Thoracic aorta (tissue), 2 donors: ENCODE measurements at regions not wholly inside any gene's neighbourhood (a gene's known extent, or its start where the extent isn't known, plus 50 kb on each side); places are given as distances from the start of the nearest gene placed in this dataset.
"Not testable (repeated sequence)": the region's sequence is repeated elsewhere in the genome, so short reads cannot be mapped to it uniquely, and the experiment has no call there.

ENCODE experiments used
- ATAC-seq: fragments of 150-250 bp; one replicate; pipeline ENCODE4 v1.8.0; 2017; ENCODE audit warnings: low read depth; ENCODE audit not compliant: insufficient number of reproducible peaks, low FRiP score
- DNase-seq: peaks from one replicate; pipeline ENCODE4 v3.0.0-alpha.2; 2020; ENCODE audit warnings: low spot score
- H3K27ac ChIP-seq, 2 donors: fragments of 200-600 bp; sonication (generic); 1 replicate in 1 of 2; 2 replicates in 1 of 2; pipeline ENCODE4 v1.5.1; 2016; ENCODE audit warnings: mild to moderate bottlenecking in 2 of 2, moderate library complexity in 2 of 2
- H3K27me3 ChIP-seq: fragments of 200-600 bp; sonication (generic); replicated peaks from 2 replicates; pipeline ENCODE4 v1.6.0; 2016; ENCODE audit warnings: mild to moderate bottlenecking; ENCODE audit not compliant: insufficient read depth
- H3K36me3 ChIP-seq: fragments of 200-600 bp; sonication (generic); one replicate; pipeline ENCODE4 v1.5.1; 2016
- H3K4me1 ChIP-seq, 2 donors: fragments of 200-600 bp; sonication (generic); 1 replicate in 1 of 2; 2 replicates in 1 of 2; pipeline versions ENCODE4 v1.5.1 to v1.6.0; 2016; ENCODE audit warnings: low read depth in 2 of 2, mild to moderate bottlenecking in 1 of 2; ENCODE audit not compliant: control insufficient read depth in 1 of 2
- H3K4me3 ChIP-seq: fragments of 200-600 bp; sonication (generic); 2 replicates; pipeline ENCODE4 v1.5.1; 2016; ENCODE audit warnings: mild to moderate bottlenecking
- H3K9me3 ChIP-seq: fragments of 200-600 bp; sonication (generic); 2 replicates; pipeline ENCODE4 v1.5.1; 2016

DNA sequence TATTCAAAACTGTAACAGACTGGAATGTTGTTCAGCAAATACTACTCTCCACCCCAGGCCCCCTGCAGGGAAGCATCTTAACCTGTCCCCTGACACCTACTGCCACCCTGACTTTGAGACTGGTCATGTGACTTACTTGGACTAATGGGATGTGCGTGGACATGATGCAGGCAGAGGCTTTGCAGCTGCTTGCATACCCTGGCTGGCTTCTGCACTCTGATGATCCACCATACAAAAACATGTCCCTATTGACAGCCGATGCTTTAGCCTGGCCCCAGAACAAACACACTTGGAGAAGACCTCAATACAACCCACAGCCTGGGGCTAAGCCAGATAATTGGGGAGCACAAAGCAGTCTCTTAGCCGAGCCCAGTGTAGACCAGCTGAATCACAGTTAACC is 180.5 kb downstream of the ATP6V0E2 start:
- not testable (repeated sequence) for H3K36me3 ChIP-seq, ATAC-seq, H3K4me1 ChIP-seq, DNase-seq, H3K27me3 ChIP-seq, H3K9me3 ChIP-seq, H3K4me3 ChIP-seq, H3K27ac ChIP-seq

DNA sequence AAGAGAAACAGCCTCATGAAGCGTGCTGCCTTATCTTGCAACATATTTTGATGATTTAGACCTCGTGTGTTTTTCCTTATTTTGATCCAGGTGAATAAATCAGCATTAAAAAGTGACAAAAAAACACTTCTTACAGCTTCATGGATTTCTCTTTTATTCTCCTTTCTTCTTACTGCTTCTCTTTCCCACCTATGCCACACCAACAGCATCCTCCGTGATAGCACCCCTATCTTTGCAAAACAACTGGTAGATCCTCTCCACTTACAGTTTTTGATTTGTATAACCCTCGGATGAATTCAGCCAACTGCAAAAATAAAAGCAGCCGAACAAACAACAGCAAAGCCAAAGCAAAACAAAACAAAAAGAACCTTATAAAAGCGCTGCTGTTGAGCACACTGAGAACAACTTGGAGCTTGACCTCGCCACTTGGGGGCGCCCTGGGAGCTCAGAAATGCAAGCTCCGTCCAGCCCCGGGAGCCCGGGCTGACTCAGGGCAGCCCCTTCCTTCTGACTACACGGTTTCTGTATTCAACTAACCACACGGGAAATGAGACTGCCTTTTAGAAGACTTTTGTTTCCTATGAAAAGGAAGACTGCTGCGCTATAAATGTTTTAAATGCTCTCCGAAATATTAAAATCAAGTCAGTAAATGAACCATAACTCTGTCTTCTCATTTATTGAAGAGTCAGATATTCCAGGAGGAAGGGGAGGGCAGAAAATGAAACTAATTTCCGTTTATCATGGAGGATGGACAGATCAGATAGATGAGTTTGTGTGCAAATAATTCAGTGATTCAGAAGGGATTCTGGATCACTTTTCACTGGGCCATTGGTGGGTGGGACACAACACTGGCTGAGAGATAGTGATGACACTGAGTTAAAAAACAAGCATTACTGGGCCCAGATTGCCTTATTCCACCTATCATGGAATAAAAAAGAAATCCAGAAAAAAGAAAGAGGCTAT is 186.8 kb downstream of the ATP6V0E2 start:
- not testable (repeated sequence) for H3K4me3 ChIP-seq, H3K36me3 ChIP-seq, DNase-seq, H3K27ac ChIP-seq, H3K9me3 ChIP-seq, ATAC-seq, H3K4me1 ChIP-seq, H3K27me3 ChIP-seq

GRCh38 chr7:150063195-150063594 is 189.4 kb downstream of the ATP6V0E2 start:
- not testable (repeated sequence) for DNase-seq, ATAC-seq, H3K4me1 ChIP-seq

DNA sequence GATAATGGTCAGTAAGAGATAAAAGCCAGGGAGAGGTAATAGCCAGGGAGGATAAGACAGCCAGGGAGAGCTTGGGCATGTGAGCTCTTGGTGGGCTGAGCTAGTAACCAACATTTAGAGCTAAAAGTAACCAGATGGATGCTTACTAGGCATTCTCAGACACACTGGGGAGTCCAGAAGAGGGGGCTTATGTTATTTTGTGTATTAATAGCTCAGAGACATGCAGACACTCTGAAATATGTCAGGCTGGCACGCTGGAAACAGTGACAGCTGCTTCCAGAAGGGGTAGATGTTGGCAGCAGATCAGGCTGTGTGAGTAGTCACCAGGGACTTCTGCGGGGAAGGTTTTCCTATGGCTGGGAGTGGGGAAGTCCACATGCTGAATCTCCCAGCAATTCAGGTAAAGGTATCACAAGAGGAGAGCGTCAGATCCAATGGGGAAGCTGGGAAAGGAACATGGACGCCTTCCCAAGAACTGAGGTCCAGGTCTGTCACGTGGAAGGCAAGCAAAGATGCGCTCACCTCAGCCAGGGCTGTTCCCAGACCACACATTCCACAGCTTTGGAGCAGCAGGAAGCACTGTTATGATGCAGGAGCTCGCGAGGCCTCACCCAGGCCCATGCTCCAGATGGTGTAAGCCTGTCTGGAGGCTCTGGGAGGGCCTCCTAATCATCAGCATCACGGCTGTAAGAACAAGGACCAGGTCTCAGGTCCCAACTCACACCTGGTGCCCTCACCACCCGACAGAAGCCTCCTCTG is 196.0 kb downstream of the ATP6V0E2 start:
- H3K27ac ChIP-seq, H3K4me1 ChIP-seq, H3K9me3 ChIP-seq, H3K36me3 ChIP-seq, H3K27me3 ChIP-seq, H3K4me3 ChIP-seq, ATAC-seq, DNase-seq: not testable (repeated sequence)

More at GRCh38 chr7:150063195-150063594, 189.4 kb downstream of the ATP6V0E2 start:
- H3K27me3 ChIP-seq, H3K27ac ChIP-seq, H3K36me3 ChIP-seq, H3K4me3 ChIP-seq, H3K9me3 ChIP-seq: not testable (repeated sequence)

- not testable (repeated sequence) for DNase-seq, H3K27me3 ChIP-seq, H3K9me3 ChIP-seq, H3K27ac ChIP-seq, H3K36me3 ChIP-seq, H3K4me3 ChIP-seq, ATAC-seq, H3K4me1 ChIP-seq
Measured at GRCh38 chr7:150077543-150077942, 203.8 kb downstream of the ATP6V0E2 start.

DNA sequence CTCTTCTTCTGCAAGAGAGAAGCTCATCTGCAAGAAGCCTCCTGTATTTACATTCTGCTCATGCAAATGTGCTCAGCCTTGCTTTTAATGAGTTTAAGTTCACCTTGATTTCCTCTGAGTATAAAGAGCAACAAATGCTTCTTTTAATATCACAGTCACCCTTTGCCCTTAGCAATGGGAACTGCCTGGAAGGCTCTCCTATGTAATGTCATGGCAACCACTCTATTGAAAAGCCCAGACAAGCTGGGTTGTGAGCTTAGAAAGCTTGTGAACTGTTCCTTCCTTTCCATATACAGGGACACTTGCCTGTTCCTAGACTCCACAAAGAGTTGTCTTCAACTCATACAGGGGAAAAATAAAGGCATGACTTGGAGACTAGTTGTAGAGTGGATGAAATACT is 208.1 kb downstream of the ATP6V0E2 start:
- not testable (repeated sequence) for H3K9me3 ChIP-seq, H3K27me3 ChIP-seq, DNase-seq, H3K27ac ChIP-seq, H3K4me1 ChIP-seq, H3K36me3 ChIP-seq, H3K4me3 ChIP-seq, ATAC-seq

- DNase-seq, H3K27me3 ChIP-seq, H3K4me3 ChIP-seq, ATAC-seq, H3K36me3 ChIP-seq, H3K4me1 ChIP-seq, H3K9me3 ChIP-seq, H3K27ac ChIP-seq: not testable (repeated sequence)
Measured at GRCh38 chr7:150084724-150085123, 211.0 kb downstream of the ATP6V0E2 start.

GRCh38 chr7:150087478-150087877 is 213.7 kb downstream of the ATP6V0E2 start:
- not testable (repeated sequence) for DNase-seq, H3K4me3 ChIP-seq, H3K27me3 ChIP-seq, H3K9me3 ChIP-seq, H3K36me3 ChIP-seq, H3K4me1 ChIP-seq, ATAC-seq, H3K27ac ChIP-seq

DNA sequence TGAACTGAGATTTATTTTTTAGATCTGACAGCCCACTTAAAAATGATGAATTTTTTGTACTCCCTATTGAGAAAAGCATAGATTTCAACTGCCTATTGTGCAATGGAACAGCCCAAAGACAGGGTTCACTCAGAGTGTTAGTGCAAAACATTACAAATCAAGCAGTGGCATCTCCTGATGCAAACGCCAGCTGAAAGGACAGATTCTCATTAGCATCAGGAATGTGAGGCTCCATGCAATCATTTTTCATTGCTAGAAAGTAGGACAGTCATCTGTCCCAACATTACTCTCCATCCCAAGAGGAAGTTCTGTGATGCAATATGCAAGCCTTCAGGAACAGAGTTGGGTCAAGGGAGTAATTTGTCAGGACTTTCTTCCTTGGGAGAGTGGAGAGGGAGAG is 215.4 kb downstream of the ATP6V0E2 start:
- ATAC-seq, H3K36me3 ChIP-seq, H3K27me3 ChIP-seq, H3K9me3 ChIP-seq, H3K4me1 ChIP-seq, H3K27ac ChIP-seq, DNase-seq, H3K4me3 ChIP-seq: not testable (repeated sequence)

DNA sequence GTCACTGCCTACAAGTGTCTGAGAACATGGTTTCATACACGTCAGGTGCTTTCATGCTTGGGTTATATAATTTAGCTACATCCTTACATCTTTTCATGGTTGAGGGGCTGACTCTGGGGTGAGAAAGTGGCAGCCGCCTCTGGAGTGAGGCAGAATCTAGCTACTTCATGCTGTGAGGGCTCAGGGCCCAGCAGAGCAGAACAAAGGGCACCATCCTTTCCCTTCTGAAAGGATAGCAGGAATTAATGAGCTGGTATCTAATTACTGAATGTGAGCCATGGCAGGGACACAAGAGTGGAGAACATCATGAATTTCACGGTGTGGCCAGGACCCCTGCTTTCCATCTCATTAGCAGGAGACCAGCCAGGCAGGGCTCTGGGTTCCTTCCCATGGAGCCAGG is 217.0 kb downstream of the ATP6V0E2 start:
- not testable (repeated sequence) for H3K4me3 ChIP-seq, H3K4me1 ChIP-seq, H3K27ac ChIP-seq, H3K36me3 ChIP-seq, ATAC-seq, H3K27me3 ChIP-seq, DNase-seq, H3K9me3 ChIP-seq

DNA sequence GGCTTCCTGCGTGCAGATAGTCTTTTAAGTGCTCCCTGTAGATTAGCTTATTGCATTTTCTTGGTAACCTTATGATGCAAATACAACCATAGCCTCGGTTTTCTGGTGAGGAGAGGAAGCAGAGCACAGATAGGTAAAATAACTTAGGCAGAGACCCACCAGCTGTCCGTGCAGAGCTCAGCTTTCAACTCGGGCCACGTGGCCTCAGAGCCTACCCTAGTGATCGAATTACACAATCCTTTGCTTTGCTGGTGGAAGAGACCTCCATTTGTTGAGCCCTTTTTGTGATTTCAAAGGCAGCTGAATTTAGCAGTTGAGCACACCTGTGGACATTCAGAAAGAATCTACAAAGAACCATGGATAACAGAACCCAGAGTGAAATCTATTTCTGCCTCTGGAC is 220.1 kb downstream of the ATP6V0E2 start:
- H3K27me3 ChIP-seq, H3K36me3 ChIP-seq, H3K4me3 ChIP-seq, H3K4me1 ChIP-seq, H3K9me3 ChIP-seq, H3K27ac ChIP-seq, ATAC-seq, DNase-seq: not testable (repeated sequence)

DNA sequence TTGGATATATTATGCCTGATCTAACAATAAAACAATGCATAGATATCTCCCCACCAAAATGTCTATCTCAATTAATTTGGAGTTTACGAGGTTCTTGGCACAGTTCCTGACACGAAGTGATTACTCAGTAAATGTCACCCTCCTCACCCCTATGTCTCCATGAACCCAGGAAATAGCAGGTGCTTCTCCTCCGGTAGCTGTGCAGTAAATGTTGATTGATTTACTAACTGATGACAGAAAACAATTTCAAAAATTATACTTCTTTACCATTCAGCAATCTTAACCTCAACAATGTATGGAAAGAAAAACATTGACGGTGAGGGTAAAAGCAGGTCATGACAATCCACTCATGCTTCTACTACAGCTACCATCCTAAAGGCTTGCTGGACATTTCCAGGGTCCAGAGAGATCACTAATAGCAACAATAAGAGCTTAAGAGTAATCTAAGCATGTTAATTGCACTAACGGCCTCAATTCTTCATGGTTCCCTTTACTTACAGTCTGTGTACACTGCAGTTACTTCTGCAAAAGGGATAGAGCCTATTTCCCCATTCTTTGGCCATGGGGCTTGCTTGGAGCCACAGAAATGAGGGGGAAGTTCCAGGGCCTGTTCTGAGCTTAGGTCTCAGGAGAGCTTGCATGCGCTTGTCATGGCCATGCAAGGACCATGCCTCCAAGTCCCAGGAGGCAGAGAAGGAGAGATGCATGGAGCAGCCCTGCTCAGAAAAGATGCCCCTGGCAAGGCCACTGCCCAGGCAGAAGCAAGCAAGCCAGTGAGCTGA is 222.6 kb downstream of the ATP6V0E2 start:
- H3K36me3 ChIP-seq, ATAC-seq, H3K27me3 ChIP-seq, H3K4me3 ChIP-seq, DNase-seq, H3K4me1 ChIP-seq, H3K9me3 ChIP-seq, H3K27ac ChIP-seq: not testable (repeated sequence)
